CMK (cell line): ENCODE measurements at regions not wholly inside any gene's neighbourhood (a gene's known extent, or its start where the extent isn't known, plus 50 kb on each side); places are given as distances from the start of the nearest gene placed in this dataset.

Source experiments
- DNase-seq: peaks from one replicate; pipeline ENCODE4 v3.0.0-alpha.2; 2010; ENCODE audit warnings: low read depth

DNA sequence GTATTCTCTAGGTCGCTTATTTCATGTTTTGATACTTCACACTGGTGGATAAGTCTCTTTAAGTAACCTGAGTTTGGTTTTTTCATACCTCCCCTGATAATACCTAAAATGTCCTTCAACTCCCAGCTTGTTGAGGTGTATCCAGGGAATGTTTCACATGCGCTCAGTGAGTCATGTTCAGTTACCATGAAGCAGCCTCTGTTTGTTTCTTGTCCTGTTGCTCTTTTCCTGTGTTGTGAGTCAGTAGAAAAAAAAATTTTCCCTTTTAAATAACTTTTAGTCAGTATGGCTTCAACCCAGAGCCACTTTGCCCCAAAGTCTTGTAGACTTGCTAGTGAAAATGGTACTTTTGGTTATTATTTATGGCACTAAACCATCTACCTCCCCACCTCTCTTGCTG lies 278.4 kb upstream of the ZPLD1 start:
- no peak for DNase-seq

DNA sequence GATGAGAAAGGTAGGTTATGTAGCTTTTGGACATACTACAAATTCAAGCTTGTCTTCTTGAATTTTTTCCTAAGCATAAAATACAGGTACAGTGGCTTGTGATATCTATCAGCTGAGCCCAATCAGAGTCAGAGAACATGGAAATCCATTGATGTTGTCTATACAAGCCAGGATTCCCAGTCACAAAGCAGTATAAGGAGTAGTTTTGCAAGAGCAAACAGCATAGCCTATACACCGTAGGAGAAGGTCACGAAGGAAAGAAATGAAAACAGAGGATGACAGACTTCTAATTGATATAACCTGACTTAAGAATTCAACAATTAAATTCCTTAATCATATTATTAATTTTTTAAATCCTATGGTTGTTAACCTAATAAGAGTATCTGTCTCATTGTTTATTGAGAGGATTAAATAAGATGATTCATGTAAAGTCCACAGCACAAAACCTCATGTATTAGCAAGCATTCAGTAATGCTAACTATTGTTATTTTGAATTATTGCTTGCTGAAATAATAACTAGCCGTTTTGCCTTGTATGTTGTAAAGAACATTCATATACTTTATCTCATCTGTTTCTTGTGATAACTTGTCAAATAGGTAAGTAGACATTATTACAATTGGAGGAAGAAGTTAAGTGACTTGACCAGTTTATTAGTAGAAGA lies 276.6 kb upstream of the ZPLD1 start:
- no peak for DNase-seq

GRCh38 chr3:102159810-102160451 lies 274.9 kb upstream of the ZPLD1 start:
- DNase-seq, result no peak

DNA sequence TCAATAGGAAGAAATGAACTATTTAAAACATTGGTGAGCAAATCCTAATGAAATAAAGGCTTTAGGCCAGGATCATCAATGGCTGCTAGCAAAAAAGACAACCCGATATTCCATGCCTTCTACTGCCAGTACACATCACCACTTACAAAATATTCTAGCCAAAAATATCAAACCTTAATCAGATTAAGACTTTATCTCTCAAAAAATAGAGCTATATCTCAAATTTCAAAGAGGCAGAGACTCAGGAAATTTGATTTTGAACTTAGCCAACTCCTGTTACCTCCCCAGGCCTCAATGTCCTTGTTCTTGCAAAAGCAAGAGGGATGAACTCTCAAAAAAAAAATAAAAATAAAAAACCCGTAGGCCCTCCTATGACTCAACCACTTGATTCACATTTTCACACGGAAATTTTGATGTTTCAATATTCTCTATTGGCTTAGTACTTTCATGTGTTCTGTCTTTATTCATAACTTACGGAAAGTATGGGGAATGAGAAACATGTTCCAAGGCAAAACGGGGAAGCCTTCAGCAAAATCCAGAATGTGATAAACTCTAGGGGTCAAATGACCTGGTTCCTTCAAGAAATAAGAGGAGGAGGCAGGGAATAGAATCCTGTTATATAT lies 273.3 kb upstream of the ZPLD1 start:
- DNase-seq, result no peak

GRCh38 chr3:102162251-102162650 lies 272.6 kb upstream of the ZPLD1 start:
- DNase-seq, result no peak

DNA sequence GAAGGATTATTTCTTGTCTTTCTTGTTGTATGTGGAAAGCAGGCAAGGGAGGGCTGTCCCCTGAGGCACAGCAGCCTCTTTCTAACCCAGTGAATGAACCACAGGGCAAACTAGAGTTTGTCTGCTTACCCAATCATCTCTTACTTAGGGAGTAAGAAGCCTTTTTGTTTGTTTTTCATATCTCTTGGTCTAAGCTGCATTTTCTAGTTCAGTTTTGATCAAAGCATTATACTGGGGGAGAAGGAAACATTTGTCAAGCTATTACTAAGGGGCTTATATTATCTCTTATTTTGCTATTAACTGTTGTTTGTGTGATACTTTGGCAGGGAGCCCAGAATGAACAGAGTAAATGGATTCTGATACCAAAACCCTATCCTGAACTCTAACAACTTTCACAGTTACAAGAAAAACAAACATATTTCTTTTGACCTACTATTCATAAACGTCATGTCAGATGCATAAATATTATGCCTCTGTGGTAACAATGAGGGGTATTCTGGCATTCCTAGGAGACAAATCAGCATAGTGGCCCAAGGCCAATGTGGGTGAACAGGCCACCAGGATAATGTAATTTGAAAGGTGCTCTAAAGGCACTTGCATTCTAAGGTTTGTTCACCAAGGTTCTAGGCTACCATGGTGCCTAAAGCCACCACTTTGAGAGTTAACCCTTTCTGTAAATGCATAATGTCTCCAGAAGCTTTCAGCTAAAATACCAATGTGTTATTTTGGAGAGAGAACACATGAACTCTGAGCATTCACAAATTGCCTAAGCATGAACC lies 271.6 kb upstream of the ZPLD1 start:
- no peak for DNase-seq

GRCh38 chr3:102163818-102164154 lies 271.0 kb upstream of the ZPLD1 start:
- DNase-seq, result no peak

- DNase-seq, result no peak
These were observed 269.4 kb upstream of the ZPLD1 start for GRCh38 chr3:102165367-102165766.

- DNase-seq, result no peak
These were observed 264.8 kb upstream of the ZPLD1 start for GRCh38 chr3:102169915-102170479.

DNA sequence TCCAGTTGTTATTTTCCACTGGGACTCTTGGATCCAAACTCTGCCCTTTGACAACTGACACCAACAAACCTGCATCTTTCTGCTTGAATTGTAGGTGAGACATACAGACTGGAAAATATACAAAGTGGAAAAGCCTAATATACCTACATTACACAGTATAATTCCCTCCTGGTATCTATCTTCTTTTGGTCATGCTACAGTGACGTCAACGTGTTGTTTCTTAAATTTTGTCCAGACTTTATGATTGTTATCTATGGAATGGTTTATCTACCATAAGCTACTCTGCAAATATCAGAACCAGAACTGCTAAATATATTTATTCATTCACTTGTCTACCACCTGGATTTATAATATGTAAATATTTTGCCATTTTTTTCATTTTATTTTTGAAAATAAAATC lies 264.3 kb upstream of the ZPLD1 start:
- DNase-seq, result no peak

DNA sequence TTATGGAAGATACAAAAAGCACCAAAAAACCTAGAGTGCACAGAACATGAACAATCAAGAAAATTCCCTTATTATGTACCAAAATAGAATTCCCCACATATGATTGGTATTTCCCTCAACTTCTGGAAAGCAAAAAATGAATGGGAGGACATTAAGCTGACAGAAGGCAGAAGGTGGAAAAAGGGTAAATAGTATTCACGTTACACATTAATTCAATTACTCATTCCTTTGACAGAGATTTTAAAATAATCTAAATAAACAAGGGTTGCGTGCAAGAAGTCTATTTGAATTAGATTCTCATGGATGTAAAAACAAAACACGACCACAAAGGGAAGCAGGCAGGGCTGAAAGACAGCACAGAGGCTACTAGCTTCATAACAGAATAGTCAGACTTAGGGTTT lies 260.5 kb upstream of the ZPLD1 start:
- no peak for DNase-seq

DNA sequence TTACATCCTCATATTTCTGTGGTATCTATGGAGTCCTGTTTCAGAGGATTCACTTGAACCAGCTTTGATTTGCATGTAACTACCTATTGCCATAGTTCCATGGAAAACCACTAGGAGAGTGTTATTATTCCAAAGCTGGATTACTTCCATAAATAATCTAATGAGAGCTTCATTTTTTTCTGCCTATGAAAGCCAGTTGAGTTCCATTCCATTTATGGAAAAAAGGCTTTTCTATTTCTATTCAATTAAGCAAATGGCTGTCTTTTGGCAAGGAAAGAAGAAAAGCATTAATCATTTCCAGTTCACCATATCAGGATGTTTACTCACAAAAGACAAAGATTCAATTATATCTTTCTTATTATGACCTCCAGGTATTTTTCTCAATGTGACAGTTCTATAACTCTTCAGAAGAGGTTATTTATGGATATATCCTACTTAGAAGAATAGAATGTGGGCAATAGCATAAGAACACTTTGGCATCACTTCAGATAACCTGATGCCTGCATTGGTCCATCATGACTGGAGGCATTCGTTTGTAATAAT lies 259.9 kb upstream of the ZPLD1 start:
- no peak for DNase-seq

- DNase-seq, result peak; percentile 12
These were observed 258.3 kb upstream of the ZPLD1 start for GRCh38 chr3:102176333-102177050.

DNA sequence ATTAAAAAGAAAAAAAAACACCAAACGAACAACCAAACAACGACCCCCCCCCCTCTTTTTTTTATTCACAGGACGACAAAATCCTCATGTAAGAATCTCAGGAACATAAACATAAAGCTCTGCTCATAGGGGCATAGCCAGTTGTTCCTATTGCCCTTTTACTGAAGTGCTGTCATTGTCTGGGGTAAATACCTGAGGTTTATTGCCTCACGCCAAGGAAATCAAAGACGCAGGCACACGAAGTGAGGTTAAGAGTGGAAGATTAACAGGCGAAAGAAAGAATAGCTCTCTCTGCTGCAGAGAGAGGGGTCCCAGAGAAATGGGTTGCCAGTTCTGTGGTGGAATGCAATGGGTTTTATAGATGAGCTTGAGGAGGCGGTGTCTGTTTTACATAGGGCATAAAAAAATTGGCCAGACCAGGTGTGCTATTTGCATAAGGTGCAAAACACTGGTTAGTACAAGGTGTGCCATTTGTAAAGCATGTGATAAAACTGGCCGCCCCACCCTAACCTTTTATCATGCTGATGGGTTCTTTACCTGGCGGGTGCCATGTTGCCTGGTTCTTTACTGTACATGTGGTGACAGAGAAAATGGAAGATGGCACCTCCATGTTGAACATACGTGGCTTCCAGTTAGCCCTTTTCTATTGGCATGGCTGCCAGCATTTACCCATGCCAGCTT lies 257.6 kb upstream of the ZPLD1 start:
- DNase-seq, result no peak

- DNase-seq, result no peak
These were observed 256.0 kb upstream of the ZPLD1 start for GRCh38 chr3:102178817-102179216.

DNA sequence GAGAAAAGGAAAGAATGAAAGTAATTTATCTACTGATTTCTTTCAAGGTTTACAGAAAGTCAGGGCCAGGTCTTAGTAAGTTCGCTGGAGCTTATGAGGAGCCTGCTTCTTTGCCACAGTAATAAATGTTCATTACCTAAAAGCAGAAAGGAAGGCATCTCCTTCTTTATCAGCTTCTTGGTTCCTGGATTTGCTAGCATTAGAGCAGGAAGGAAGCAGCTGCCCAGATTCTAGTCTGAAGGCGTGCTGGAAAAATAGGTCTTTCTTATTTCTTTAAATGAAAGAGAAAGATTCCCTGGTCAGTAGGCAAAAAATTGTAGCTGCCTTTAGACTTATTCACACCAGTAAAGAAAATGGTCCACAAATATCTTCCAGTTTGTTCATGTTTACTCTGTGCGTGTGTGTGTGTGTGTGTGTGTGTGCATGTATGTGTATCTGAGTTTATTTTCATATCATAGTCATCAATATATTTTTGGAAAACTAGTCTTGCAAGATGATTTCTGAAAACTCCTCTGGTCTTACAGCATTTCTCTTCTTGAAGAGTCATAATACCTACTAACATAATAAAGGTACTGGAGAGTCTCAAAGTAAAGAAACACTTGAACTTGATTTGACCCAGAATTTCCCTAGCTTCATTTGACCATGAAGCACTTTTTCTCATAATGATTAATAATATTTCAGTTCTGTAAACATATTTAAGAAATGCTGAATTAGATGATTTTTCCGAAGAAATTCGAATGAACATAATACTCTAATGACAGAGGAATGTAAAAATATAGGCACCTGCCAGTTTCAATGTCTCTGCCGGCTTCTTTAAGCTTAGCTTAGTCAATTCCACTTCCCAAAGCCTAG lies 255.3 kb upstream of the ZPLD1 start:
- no peak for DNase-seq

- peak; percentile 44 for DNase-seq
These were observed 254.4 kb upstream of the ZPLD1 start for GRCh38 chr3:102180280-102180931.

DNA sequence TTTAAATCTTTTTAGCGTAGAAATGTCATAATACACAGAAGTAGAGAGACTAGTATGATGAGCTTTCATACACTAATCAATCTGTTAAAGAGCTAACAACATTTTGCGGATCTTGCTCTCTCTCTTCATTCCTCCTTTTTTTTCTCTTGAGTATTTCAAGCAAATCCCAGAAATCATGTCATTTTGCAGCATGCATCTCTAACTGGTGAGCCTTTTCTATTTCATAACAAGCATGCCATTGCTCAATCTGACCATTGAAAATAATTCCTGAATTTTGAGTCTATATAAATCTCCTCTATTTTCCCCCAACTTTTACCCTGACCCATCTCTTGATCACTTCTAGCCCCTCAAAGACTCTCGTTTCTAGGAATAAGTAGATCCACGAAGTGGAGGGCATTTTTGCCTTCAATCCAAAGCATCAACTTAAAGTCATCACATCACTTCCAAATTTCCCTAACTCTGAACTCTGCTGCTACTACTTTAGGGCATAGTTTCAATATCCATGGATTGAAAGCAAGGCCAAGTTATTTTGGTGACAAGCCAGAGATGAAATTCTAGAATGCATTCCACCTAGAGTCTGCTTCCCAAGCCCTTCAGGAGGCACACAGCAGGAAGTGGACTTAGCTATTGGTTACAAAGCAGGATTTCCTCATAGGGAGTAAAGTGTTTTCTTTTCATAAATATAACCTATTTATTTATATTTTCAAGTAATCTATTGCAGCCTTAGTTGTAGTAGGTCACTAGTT lies 253.5 kb upstream of the ZPLD1 start:
- DNase-seq, result no peak

DNA sequence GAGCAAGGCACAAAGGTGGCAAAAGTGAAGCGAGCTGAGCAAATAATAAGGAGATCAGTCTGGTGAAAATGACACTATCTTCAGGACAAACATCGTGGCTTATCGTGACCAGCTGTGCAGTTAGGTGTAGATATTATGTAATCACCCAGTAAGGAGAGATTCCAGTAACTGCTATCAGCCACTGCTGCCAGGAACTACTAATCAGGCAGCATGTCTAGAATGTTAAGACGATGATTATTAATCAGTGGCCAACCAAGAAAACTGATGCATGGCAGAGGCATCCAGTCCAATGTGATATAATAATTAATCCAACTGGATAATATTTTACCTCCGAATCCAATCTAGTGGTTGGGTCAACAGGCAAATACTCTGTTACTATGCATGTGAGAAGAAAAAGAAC lies 252.7 kb upstream of the ZPLD1 start:
- DNase-seq, result peak; percentile 64
